ENCODE measurements at regions not wholly inside any gene's neighbourhood (a gene's known extent, or its start where the extent isn't known, plus 50 kb on each side); places are given as distances from the start of the nearest gene placed in this dataset.

GRCh38 chr14:66085665-66086064 is 400.5 kb upstream of the CCDC196 start:
- WGBS (ENCODE audit: insufficient coverage, insufficient replicate concordance, low lambda C conversion rate, missing lambda C conversion rate) = 63% methylated on average over 8 of the region's 8 CpGs
- no peak overlapping the region for H3K4me2 ChIP-seq (ENCODE audit: control insufficient read depth, insufficient read depth)
- H3K9ac ChIP-seq (ENCODE audit: control insufficient read depth, insufficient read depth, low read length) = no peak overlapping the region
- DNase-seq (ENCODE audit: low read depth, low spot score) (no peak), FAIRE-seq (no peak), ATAC-seq (no peak)
- in situ Hi-C loops (cut with MboI) (no loop called here), intact Hi-C loops (cut with micrococcal nuclease; ENCODE audit: unreplicated experiment) (no loop called here)
- H3K27me3 ChIP-seq (replicated peaks in 1 of 2; ENCODE audit: control insufficient read depth in 2 of 2, insufficient read depth in 2 of 2, low read length in 1 of 2) = peaks cover 0 to under 1% of the 10 kb centered on the region in 2 experiments
- H3K9me3 ChIP-seq (replicated peaks; ENCODE audit: control insufficient read depth, insufficient read depth, low read length) = no peaks in the 10 kb centered on the region
- BruUV-seq (replicated peaks) = no TSS peak
- no peak overlapping the region for H2AFZ ChIP-seq (ENCODE audit: control insufficient read depth, low read depth, low read length)
- CTCF ChIA-PET = no interaction called here
- POLR2A ChIA-PET = no interaction called here
- H3K27ac ChIP-seq (ENCODE audit: control insufficient read depth, insufficient read depth) = no peak overlapping the region
- H3K4me1 ChIP-seq (ENCODE audit: control insufficient read depth, insufficient read depth, low read length) = no peaks in the 10 kb centered on the region
- H3K79me2 ChIP-seq (ENCODE audit: control insufficient read depth, insufficient read depth, low read length) = no peaks in the 10 kb centered on the region
- SMC1A ChIA-PET (ENCODE audit: uncharacterized antibody, unreplicated experiment) = no interaction called here
- no peaks in the 10 kb centered on the region for H3K36me3 ChIP-seq (ENCODE audit: control insufficient read depth in 2 of 2, insufficient read depth in 2 of 2, low read length in 1 of 2)
- H4K20me1 ChIP-seq (ENCODE audit: control insufficient read depth, insufficient read depth) = no peaks in the 10 kb centered on the region
- H3K4me3 ChIP-seq = no peak overlapping the region
- RAD21 ChIA-PET (ENCODE audit: unreplicated experiment) = no interaction called here
- TF ChIP-seq CUX1 (IDR thresholded peaks at IDR 0.05; ENCODE audit: insufficient replicate concordance, low read depth, low read length) = no peak
- no peak for TF ChIP-seq MYB (IDR thresholded peaks at IDR 0.05; ENCODE audit: borderline replicate concordance, low read depth, low read length)
- TF ChIP-seq CHD1 (IDR thresholded peaks at IDR 0.05; ENCODE audit: low read depth, low read length) = no peak
- no peak for TF ChIP-seq PBX3 (IDR thresholded peaks at IDR 0.05; ENCODE audit: insufficient replicate concordance, low read depth, low read length)
- no peak for TF ChIP-seq USF2 (IDR thresholded peaks at IDR 0.05; ENCODE audit: borderline replicate concordance, low read depth, low read length)
- TF ChIP-seq NFYB (IDR thresholded peaks at IDR 0.05; ENCODE audit: insufficient read depth, low read depth, low read length) = no peak
- TF ChIP-seq RCOR1 (conservative IDR thresholded peaks at IDR 0.05; ENCODE audit: low read depth, low read length) = no peak
- TF ChIP-seq PRDM15 (CRISPR knock-in tag; IDR thresholded peaks at IDR 0.05) = no peak
- no peak for TF ChIP-seq JUND (IDR thresholded peaks at IDR 0.05; ENCODE audit: low read depth, low read length)
- TF ChIP-seq NKRF (conservative IDR thresholded peaks at IDR 0.05) = no peak
- TF ChIP-seq SREBF2 (IDR thresholded peaks at IDR 0.05; ENCODE audit: low read length) = no peak

Data from GM12878 (cell line).